ENCODE measurements at regions not wholly inside any gene's neighbourhood (a gene's known extent, or its start where the extent isn't known, plus 50 kb on each side); places are given as distances from the start of the nearest gene placed in this dataset.
A peak's percentile ranks its signal among the peaks of the same experiment; 100 is the strongest.
"Not testable (repeated sequence)": the region's sequence is repeated elsewhere in the genome, so short reads cannot be mapped to it uniquely, and the experiment has no call there.

GRCh38 chr20:30816182-30816645 lies 441.2 kb upstream of the DEFB115 start:
- no peak for TF ChIP-seq CTCF (IDR thresholded peaks at IDR 0.05; ENCODE audit: insufficient read depth, low read length, severe bottlenecking)
- DNase-seq (ENCODE audit: low read depth) (no peak), FAIRE-seq (no peak)
- Histone ChIP-seq H3K4me3 (ENCODE audit: low read depth, low read length) (peak overlapping the region; percentile 12), H3K27me3 (ENCODE audit: control insufficient read depth, insufficient read depth, low read length) (no peaks in the 10 kb centered on the region), H3K36me3 (ENCODE audit: control insufficient read depth, insufficient read depth, low read length) (no peaks in the 10 kb centered on the region)

DNA sequence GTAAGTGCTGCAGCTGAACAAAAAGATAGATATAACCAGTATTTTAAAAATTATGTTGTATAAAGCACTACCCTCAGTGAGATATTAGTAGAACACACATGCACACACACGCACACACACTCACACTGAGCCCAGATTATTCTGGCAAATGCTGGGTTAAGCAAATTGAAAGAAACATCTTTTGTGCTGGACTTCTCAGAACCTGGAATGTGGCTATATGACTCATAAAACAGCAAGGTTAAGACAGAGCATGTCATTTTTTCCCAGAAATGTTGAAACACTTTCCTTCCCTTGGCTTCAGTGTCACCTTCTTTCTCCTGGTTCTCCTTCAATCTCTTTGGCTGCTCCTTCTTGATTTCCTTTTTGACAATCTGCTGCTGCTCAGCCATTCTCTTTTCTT lies 435.8 kb upstream of the DEFB115 start:
- H3K27me3 ChIP-seq (ENCODE audit: control insufficient read depth, insufficient read depth, low read length); H3K36me3 ChIP-seq (ENCODE audit: control insufficient read depth, insufficient read depth, low read length); DNase-seq (ENCODE audit: low read depth); H3K4me3 ChIP-seq (ENCODE audit: low read depth, low read length); FAIRE-seq: not testable (repeated sequence)

DNA sequence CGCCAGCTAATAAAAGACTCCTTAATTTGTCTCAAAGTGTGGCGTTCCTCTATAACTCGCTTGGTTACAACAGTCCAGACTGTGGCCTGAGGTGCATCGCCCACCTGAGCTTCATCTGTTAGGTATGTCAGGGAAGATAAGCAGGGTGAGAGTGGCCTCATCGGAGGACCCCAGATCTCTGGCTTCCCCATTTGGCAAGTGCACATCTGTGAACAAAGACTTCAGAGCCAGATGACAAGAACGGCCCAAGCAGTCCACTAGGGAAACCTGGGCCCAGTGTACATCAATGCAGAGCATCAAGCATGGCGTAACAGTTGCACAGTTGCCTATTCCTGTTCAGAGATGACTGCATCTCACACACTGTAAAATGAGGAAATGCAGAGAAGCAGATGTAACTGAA lies 432.8 kb upstream of the DEFB115 start:
- H3K4me3 ChIP-seq (ENCODE audit: low read depth, low read length); DNase-seq (ENCODE audit: low read depth); FAIRE-seq; H3K27me3 ChIP-seq (ENCODE audit: control insufficient read depth, insufficient read depth, low read length); H3K36me3 ChIP-seq (ENCODE audit: control insufficient read depth, insufficient read depth, low read length): not testable (repeated sequence)

- not testable (repeated sequence) for H3K36me3 ChIP-seq (ENCODE audit: control insufficient read depth, insufficient read depth, low read length); H3K27me3 ChIP-seq (ENCODE audit: control insufficient read depth, insufficient read depth, low read length); FAIRE-seq; DNase-seq (ENCODE audit: low read depth); H3K4me3 ChIP-seq (ENCODE audit: low read depth, low read length)
Observed at GRCh38 chr20:30845923-30846322, 411.5 kb upstream of the DEFB115 start.

DNA sequence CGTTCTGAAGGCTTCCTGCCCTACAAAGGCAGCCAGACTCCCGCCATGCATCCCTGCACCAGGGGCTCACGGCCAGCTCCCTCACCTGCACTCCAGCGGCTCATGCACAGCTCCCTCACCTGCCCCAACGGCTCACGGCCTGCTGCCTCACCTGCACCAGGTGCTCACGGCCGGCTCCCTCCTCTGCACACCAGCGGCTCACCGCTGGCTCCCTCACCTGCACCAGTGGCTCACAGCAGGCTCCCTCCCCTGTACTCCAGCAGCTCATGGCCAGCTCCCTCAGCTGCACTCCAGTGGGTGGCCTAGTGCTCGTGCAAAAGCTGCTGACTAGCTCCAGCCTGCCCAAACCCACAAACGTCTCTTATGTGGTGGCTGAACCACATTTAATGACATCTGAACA lies 389.2 kb upstream of the DEFB115 start:
- DNase-seq (ENCODE audit: low read depth); H3K36me3 ChIP-seq (ENCODE audit: control insufficient read depth, insufficient read depth, low read length); FAIRE-seq: not testable (repeated sequence)

GRCh38 chr20:30871127-30871526 lies 386.3 kb upstream of the DEFB115 start:
- not testable (repeated sequence) for H3K27me3 ChIP-seq (ENCODE audit: control insufficient read depth, insufficient read depth, low read length); H3K36me3 ChIP-seq (ENCODE audit: control insufficient read depth, insufficient read depth, low read length); FAIRE-seq; DNase-seq (ENCODE audit: low read depth); H3K4me3 ChIP-seq (ENCODE audit: low read depth, low read length)

More for the DNA sequence above, 389.2 kb upstream of the DEFB115 start:
- H3K4me3 ChIP-seq (ENCODE audit: low read depth, low read length); H3K27me3 ChIP-seq (ENCODE audit: control insufficient read depth, insufficient read depth, low read length): not testable (repeated sequence)

- DNase-seq (ENCODE audit: low read depth); FAIRE-seq; H3K4me3 ChIP-seq (ENCODE audit: low read depth, low read length); H3K36me3 ChIP-seq (ENCODE audit: control insufficient read depth, insufficient read depth, low read length); H3K27me3 ChIP-seq (ENCODE audit: control insufficient read depth, insufficient read depth, low read length): not testable (repeated sequence)
Observed at GRCh38 chr20:30872252-30872651, 385.2 kb upstream of the DEFB115 start.

- H3K27me3 ChIP-seq (ENCODE audit: control insufficient read depth, insufficient read depth, low read length); H3K36me3 ChIP-seq (ENCODE audit: control insufficient read depth, insufficient read depth, low read length); DNase-seq (ENCODE audit: low read depth); H3K4me3 ChIP-seq (ENCODE audit: low read depth, low read length); FAIRE-seq: not testable (repeated sequence)
Observed at GRCh38 chr20:30875868-30876267, 381.6 kb upstream of the DEFB115 start.

DNA sequence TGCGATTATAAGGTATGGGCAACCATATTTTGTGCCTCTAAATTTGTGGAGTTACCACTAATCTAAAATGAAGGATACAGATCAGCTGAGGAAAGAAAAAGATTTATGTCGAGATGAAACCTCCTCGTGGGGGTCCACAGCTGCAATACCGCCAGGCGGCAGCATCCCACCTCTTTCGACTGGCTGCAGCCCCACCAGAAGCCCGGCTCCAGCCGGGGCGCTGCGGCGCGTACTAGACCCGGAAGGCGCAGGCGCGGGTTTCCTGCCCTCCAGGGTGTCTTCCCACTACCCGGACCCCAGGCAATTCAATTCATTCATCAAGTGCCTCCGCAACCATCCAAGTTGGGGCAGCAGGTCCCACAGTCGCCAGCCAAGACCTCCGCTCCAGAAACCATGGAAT lies 366.1 kb upstream of the DEFB115 start:
- not testable (repeated sequence) for FAIRE-seq; DNase-seq (ENCODE audit: low read depth); H3K36me3 ChIP-seq (ENCODE audit: control insufficient read depth, insufficient read depth, low read length); H3K27me3 ChIP-seq (ENCODE audit: control insufficient read depth, insufficient read depth, low read length); H3K4me3 ChIP-seq (ENCODE audit: low read depth, low read length)

- Histone ChIP-seq H3K4me3 (ENCODE audit: low read depth, low read length) (no peak overlapping the region), H3K27me3 (ENCODE audit: control insufficient read depth, insufficient read depth, low read length) (peaks cover 8% of the 10 kb centered on the region), H3K36me3 (ENCODE audit: control insufficient read depth, insufficient read depth, low read length) (no peaks in the 10 kb centered on the region)
- TF ChIP-seq CTCF (IDR thresholded peaks at IDR 0.05; ENCODE audit: insufficient read depth, low read length, severe bottlenecking) = no peak
- DNase-seq (ENCODE audit: low read depth) (no peak), FAIRE-seq (no peak)
Observed at GRCh38 chr20:30892541-30893345, 364.7 kb upstream of the DEFB115 start.

GRCh38 chr20:30893346-30894314 lies 363.8 kb upstream of the DEFB115 start:
- not testable (repeated sequence) for FAIRE-seq; H3K27me3 ChIP-seq (ENCODE audit: control insufficient read depth, insufficient read depth, low read length); H3K36me3 ChIP-seq (ENCODE audit: control insufficient read depth, insufficient read depth, low read length); H3K4me3 ChIP-seq (ENCODE audit: low read depth, low read length); DNase-seq (ENCODE audit: low read depth)
